ENCODE measurements at regions not wholly inside any gene's neighbourhood (a gene's known extent, or its start where the extent isn't known, plus 50 kb on each side); places are given as distances from the start of the nearest gene placed in this dataset.

- DNase-seq (no peak), ATAC-seq (no peak)
- Histone ChIP-seq H3K27ac (no peak overlapping the region), H3K27me3 (no peaks in the 10 kb centered on the region), H3K4me1 (no peaks in the 10 kb centered on the region), H3K9me3 (no peaks in the 10 kb centered on the region), H3K4me3 (no peak overlapping the region), H3K36me3 (no peaks in the 10 kb centered on the region)
- no peak for TF ChIP-seq CTCF (IDR thresholded peaks at IDR 0.05)
- no peak for TF ChIP-seq POLR2A (IDR thresholded peaks at IDR 0.05)
- intact Hi-C loops (cut with DNase I): no loop called here
- WGBS, 4 donors: 80 to 90% (median 84%) methylated on average over 4 of the region's 4 CpGs
Measured at GRCh38 chr17:59505610-59506276, 59.7 kb upstream of the DHX40 start.

- no peaks in the 10 kb centered on the region for H3K27me3 ChIP-seq
- H3K27ac ChIP-seq: no peak overlapping the region
- H3K36me3 ChIP-seq: no peaks in the 10 kb centered on the region
- H3K4me1 ChIP-seq: no peaks in the 10 kb centered on the region
- no peaks in the 10 kb centered on the region for H3K9me3 ChIP-seq
- no peak for DNase-seq
- 80 to 87% (median 83%) methylated on average over 9 of the region's 9 CpGs for WGBS, 4 donors
- intact Hi-C loops (cut with DNase I): no loop called here
- no peak for ATAC-seq
- H3K4me3 ChIP-seq: no peak overlapping the region
- TF ChIP-seq POLR2A (IDR thresholded peaks at IDR 0.05): no peak
- no peak for TF ChIP-seq CTCF (IDR thresholded peaks at IDR 0.05)
Measured at GRCh38 chr17:59506894-59507726, 58.3 kb upstream of the DHX40 start.

GRCh38 chr17:59508999-59509625 lies 56.3 kb upstream of the DHX40 start:
- Histone ChIP-seq H3K27ac (no peak overlapping the region), H3K4me1 (peaks cover 0 to 18% (median 2%) of the 10 kb centered on the region in 12 donors), H3K4me3 (no peak overlapping the region), H3K27me3 (no peaks in the 10 kb centered on the region), H3K9me3 (no peaks in the 10 kb centered on the region), H3K36me3 (no peaks in the 10 kb centered on the region)
- ATAC-seq (no peak), DNase-seq (no peak)
- no peak for TF ChIP-seq CTCF (IDR thresholded peaks at IDR 0.05)
- no peak for TF ChIP-seq POLR2A (IDR thresholded peaks at IDR 0.05)
- 85 to 91% (median 89%) methylated on average over 7 of the region's 7 CpGs for WGBS, 4 donors
- intact Hi-C loops (cut with DNase I): no loop called here

DNA sequence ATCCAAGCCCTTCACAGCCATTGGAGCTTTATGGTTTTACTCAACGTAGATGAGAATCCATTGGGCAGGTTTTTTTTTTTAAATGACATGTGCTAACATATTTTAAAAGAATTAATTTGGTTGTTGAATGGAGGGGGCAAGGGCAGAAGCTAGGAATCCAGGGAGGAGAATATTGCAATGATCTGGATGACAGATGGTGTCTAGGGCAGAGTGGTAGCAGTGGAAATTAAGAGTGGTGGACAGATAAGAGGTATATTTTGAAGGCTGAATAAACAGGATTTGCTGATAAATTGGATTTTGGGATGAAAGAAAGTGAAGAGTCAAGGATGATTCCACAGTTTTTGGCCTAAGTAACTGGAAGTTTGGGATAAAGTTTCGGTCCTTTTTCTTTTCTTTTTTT lies 54.8 kb upstream of the DHX40 start:
- no peaks in the 10 kb centered on the region for H3K36me3 ChIP-seq
- H3K27me3 ChIP-seq: no peaks in the 10 kb centered on the region
- TF ChIP-seq CTCF (IDR thresholded peaks at IDR 0.05) (no peak), POLR2A (IDR thresholded peaks at IDR 0.05) (no peak)
- intact Hi-C loops (cut with DNase I): no loop called here
- ATAC-seq: no peak
- no peak for DNase-seq
- H3K9me3 ChIP-seq: no peaks in the 10 kb centered on the region
- no peak overlapping the region for H3K4me3 ChIP-seq
- peaks cover 0 to 33% (median 6%) of the 10 kb centered on the region in 12 donors for H3K4me1 ChIP-seq
- no peak overlapping the region for H3K27ac ChIP-seq
- WGBS, 4 donors: 80 to 85% (median 84%) methylated on average over 2 of the region's 2 CpGs

All from heart left ventricle (tissue), 16 donors.